ENCODE measurements at regions not wholly inside any gene's neighbourhood (a gene's known extent, or its start where the extent isn't known, plus 50 kb on each side); places are given as distances from the start of the nearest gene placed in this dataset.

DNA sequence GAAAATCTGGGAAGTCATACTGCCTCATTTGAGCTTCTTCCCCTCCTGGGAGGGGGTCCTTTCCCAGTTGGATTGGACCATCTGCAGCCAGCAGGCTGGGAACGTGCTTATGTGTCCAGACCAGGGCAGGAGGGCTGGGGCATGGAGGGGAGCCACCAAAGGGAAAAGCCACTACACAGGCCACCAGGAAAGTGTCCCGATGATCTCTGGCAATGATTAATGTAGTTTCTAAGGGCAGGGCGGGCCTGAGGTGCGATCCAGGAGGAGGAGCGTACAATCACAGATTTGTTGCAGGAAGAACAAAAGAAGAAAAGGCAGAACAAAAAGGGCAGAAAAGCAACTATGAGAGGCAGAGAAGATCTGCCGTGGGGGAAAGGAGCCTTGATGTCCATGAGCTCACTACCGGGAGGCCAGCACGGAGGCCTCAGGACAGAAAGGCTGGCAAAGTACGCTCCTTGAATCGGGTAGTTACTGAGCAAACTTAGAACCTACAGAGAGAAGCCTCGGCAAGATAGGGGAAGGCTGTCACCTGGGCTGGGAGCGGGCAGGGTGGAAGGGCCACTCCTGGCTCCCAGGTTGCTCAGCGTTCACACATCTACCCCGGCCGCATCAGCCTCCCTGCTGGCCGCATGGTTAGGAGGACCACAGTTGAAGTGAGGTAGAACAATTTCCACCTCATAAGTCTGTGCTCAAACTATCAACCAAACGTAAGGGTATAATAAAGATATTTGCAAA is 79.5 kb upstream of the PCSK6 start:
- TF ChIP-seq, protein P1, sequence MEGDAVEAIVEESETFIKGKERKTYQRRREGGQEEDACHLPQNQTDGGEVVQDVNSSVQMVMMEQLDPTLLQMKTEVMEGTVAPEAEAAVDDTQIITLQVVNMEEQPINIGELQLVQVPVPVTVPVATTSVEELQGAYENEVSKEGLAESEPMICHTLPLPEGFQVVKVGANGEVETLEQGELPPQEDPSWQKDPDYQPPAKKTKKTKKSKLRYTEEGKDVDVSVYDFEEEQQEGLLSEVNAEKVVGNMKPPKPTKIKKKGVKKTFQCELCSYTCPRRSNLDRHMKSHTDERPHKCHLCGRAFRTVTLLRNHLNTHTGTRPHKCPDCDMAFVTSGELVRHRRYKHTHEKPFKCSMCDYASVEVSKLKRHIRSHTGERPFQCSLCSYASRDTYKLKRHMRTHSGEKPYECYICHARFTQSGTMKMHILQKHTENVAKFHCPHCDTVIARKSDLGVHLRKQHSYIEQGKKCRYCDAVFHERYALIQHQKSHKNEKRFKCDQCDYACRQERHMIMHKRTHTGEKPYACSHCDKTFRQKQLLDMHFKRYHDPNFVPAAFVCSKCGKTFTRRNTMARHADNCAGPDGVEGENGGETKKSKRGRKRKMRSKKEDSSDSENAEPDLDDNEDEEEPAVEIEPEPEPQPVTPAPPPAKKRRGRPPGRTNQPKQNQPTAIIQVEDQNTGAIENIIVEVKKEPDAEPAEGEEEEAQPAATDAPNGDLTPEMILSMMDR (IDR thresholded peaks at IDR 0.05; ENCODE audit: extremely low read depth, missing control alignments) = no peak
- no peak for DNase-seq (ENCODE audit: low spot score)

DNA sequence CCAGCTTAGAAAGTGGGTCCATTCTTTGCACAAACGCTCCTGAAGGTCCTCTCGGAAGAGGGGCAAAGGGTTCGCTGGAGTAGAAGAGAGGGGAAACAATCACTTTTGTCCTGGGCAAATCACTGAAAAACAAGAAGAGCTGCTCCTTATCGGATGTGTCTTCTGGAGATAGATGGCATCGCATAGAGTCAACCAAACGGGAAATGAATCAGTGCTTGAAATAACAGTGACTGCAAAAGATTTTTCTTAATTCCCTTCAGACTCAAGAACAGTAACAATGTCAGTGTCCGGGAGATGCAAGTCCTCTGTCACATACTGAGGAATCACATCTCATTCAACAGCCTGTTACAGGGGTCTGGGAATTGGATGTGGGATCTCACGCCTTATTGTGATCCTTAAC is 78.8 kb upstream of the PCSK6 start:
- TF ChIP-seq, protein P1 (IDR thresholded peaks at IDR 0.05; ENCODE audit: extremely low read depth, missing control alignments) = no peak
- DNase-seq (ENCODE audit: low spot score) = no peak

DNA sequence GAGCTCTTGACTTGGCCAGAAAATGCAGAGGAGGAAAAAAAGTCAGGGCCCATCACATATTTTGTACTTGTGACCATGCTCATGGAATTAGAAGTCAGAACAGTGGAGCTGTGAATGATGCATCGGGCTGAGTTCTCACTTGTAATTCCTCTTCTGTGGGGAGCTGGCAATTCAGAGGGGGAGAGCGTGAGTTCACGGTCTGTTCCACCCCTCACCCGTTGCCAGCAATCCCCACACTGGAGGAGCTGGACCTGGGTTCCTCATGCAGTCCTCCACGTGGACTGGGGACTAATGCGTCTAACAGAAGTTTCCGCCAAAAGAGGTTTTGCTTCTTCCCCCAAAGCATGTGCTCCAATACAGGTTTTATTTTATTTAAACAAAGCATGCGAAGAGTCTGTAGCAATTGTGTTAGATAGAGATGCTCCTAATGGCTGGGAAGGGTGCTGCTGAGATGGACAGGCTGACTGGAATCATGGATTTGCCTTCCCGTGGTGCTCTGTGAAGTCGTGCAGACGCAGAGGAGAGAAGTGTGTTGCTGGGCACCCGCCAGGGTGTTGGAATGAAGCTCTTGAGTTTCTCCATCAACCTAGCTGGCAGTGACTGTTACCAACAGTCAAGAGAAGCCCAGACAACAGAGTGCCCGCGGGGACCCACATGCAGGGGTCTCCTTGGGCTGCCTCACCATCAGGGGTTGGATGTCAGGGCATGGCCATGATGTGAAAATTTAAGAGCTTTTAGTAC is 77.4 kb upstream of the PCSK6 start:
- TF ChIP-seq, protein P1 (IDR thresholded peaks at IDR 0.05; ENCODE audit: extremely low read depth, missing control alignments) = no peak
- DNase-seq (ENCODE audit: low spot score) = no peak

DNA sequence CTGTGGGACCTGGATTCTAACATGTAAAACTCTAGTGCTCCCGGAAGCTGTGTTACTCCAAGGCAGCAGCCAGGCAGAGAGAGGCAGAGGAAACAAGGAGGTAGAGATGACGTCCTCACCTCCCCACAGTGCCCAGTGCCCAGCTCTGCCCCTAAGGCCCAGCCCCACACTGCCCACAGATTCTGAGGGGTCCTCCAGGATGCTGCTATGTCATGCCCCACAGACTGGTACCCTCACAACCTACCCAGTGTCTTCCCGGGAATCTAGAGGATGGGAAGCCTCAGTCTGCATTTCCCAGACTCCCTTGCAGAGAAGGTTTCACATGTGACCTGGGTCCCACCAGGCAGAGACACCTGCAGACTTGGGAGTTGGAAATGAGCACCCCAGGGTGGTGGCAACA is 75.9 kb upstream of the PCSK6 start:
- no peak for DNase-seq (ENCODE audit: low spot score)
- TF ChIP-seq, protein P1 (IDR thresholded peaks at IDR 0.05; ENCODE audit: extremely low read depth, missing control alignments) = no peak

DNA sequence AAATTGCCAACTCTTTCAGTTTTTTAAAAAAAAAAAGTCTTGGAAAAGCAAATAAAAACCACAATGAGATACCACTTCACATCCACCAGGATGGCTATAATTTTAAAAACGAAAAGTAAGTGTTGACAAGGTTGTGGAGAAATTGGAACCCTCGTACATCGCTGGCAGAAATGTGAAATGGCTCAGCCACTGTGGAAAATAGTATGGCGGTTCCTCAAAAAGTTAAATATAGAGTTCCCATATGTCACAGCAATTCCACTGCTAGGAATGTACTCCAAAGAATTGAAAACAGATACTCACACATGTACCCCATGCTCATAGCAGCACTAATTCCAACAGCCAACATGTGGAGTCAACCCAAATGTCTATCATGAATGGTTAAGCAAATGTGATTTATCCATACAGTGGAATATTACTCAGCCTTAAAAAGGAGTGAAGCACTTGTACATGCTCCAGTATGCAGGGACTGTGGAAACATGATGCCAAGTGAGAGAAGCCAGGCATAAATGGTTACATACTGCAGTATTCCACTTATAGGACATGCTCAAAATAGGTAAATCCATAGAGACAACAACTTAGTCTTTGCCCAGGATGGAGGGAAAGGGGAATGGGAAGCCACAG is 73.8 kb upstream of the PCSK6 start:
- TF ChIP-seq, protein P1 (IDR thresholded peaks at IDR 0.05; ENCODE audit: extremely low read depth, missing control alignments) = no peak
- no peak for DNase-seq (ENCODE audit: low spot score)

DNA sequence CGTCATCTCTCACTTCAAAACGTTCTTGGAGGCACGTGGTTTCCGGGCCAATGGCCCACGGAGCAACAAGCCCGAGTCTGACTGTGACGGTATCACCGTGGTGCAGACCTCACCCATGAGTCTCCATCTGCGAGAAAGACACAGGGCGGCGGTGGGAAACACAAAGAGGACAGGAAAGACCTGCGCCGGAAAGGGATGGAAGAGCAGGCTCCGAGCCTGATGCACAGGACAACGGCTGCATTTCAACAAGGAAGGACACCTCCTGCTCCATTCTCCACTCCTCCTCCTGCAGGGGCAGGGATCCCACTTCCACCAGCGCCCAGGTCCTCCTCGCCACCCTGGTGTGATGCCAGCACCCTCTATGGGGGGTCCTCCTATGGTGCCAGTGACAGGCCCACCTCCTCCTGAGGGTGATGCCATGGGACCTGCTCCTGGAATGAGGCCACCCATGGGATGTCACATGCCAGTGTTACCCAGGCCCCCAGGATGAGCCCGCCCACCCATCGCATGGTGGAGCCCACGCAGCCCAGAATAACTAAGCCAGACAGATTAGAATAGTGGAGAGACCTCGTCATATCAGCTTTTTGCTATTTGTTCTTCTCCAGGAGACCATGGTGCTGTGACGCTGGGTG is 73.0 kb upstream of the PCSK6 start:
- TF ChIP-seq, protein P1 (IDR thresholded peaks at IDR 0.05; ENCODE audit: extremely low read depth, missing control alignments) = no peak

DNA sequence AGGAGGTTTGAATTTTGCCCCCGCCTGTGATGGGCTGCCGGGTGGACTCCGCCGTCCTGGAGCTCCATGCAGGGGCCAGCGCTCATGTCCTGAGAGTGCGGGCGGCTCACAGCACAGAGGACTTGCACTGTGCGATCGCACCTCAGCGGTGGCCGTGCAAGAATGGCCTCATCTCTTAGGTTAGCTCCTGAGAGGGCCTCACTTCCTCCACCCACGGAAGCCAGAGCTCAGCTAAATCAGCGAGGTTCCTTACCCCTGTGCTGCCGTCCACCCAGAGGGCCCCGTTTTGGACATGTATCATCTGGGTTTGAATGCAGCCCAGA is 72.0 kb upstream of the PCSK6 start:
- TF ChIP-seq, protein P1 (IDR thresholded peaks at IDR 0.05; ENCODE audit: extremely low read depth, missing control alignments) = no peak
- DNase-seq (ENCODE audit: low spot score) = no peak

More for the DNA sequence above, 73.0 kb upstream of the PCSK6 start:
- no peak for DNase-seq (ENCODE audit: low spot score)

Measured in GM20000 (cell line).